RKO (cell line): ENCODE measurements at regions not wholly inside any gene's neighbourhood (a gene's known extent, or its start where the extent isn't known, plus 50 kb on each side); places are given as distances from the start of the nearest gene placed in this dataset.

Source experiments
- DNase-seq: peaks from one replicate; pipeline ENCODE4 v3.0.0-alpha.2; 2016; ENCODE audit warnings: low spot score

- DNase-seq = no peak
These were observed 464.7 kb downstream of the TXNL1 start for GRCh38 chr18:56173542-56174220.

GRCh38 chr18:56172527-56172926, 465.9 kb downstream of the TXNL1 start:
- no peak for DNase-seq

- no peak for DNase-seq
These were observed 466.5 kb downstream of the TXNL1 start for GRCh38 chr18:56171848-56172247.

- DNase-seq = no peak
These were observed 470.2 kb downstream of the TXNL1 start for GRCh38 chr18:56168049-56168781.

- no peak for DNase-seq
These were observed 471.0 kb downstream of the TXNL1 start for GRCh38 chr18:56167366-56167765.

GRCh38 chr18:56166914-56167313, 471.5 kb downstream of the TXNL1 start:
- DNase-seq = no peak

- DNase-seq = no peak
These were observed 472.6 kb downstream of the TXNL1 start for GRCh38 chr18:56165601-56166355.

- DNase-seq = no peak
These were observed 475.8 kb downstream of the TXNL1 start for GRCh38 chr18:56162311-56163265.

GRCh38 chr18:56161566-56162260, 476.7 kb downstream of the TXNL1 start:
- no peak for DNase-seq

- DNase-seq = no peak
These were observed 479.7 kb downstream of the TXNL1 start for GRCh38 chr18:56158676-56159075.

GRCh38 chr18:56157541-56157940, 480.9 kb downstream of the TXNL1 start:
- no peak for DNase-seq

- DNase-seq = no peak
These were observed 485.7 kb downstream of the TXNL1 start for GRCh38 chr18:56152551-56153310.

- DNase-seq = peak; percentile 19
These were observed 490.0 kb downstream of the TXNL1 start for GRCh38 chr18:56148373-56148772.

- DNase-seq = no peak
These were observed 491.8 kb downstream of the TXNL1 start for GRCh38 chr18:56146565-56146964.

GRCh38 chr18:56142001-56142400, 496.4 kb downstream of the TXNL1 start:
- no peak for DNase-seq

GRCh38 chr18:56139792-56140254, 498.6 kb downstream of the TXNL1 start:
- DNase-seq = no peak

GRCh38 chr18:56139372-56139771, 499.0 kb downstream of the TXNL1 start:
- no peak for DNase-seq

- DNase-seq = no peak
These were observed 502.3 kb downstream of the TXNL1 start for GRCh38 chr18:56136105-56136504.

GRCh38 chr18:56130481-56130880, 507.9 kb downstream of the TXNL1 start:
- no peak for DNase-seq

GRCh38 chr18:56128153-56128791, 510.1 kb downstream of the TXNL1 start:
- no peak for DNase-seq
